ENCODE measurements at regions not wholly inside any gene's neighbourhood (a gene's known extent, or its start where the extent isn't known, plus 50 kb on each side); places are given as distances from the start of the nearest gene placed in this dataset.

DNA sequence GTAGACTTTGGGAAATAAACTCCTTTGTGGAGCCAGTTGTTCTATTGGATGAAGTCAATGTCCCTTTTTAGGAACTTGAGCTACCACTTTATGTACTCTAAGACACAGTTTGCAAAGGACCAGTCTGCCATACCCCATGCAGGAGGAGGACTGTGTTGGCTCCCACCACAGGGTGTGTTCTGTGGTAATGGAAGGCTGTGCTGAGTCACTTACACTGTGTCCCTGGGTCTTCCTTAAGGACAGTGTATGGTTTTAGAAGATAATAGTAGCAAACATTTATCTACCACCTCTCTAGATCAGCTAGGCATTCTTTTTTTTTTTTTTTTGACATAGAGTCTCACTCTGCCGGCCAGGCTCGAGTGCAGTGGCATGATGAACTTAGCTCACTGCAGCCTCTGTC is 184.0 kb upstream of the PGRMC2 start:
- TF ChIP-seq EZH2 (IDR thresholded peaks at IDR 0.05; ENCODE audit: insufficient read depth, poor library complexity, severe bottlenecking), result no peak
- TF ChIP-seq EZH2phosphoT487 (IDR thresholded peaks at IDR 0.05; ENCODE audit: insufficient read depth, low read depth), result no peak
- H3K4me3 ChIP-seq, result no peak overlapping the region
- H3F3A ChIP-seq (ENCODE audit: insufficient read depth), result no peaks in the 10 kb centered on the region; the same call in 1 of the 2 replicates
- no peaks in the 10 kb centered on the region for H4K20me1 ChIP-seq (ENCODE audit: insufficient read depth)
- no peak overlapping the region for H3K4me2 ChIP-seq (ENCODE audit: unreplicated experiment)
- in situ Hi-C loops (cut with MboI), result no loop called here
- H3K27ac ChIP-seq, result no peak overlapping the region
- no peaks in the 10 kb centered on the region for H3K27me3 ChIP-seq (replicated peaks; ENCODE audit: insufficient read depth)
- no peaks in the 10 kb centered on the region for H3K9me2 ChIP-seq (ENCODE audit: insufficient read depth)
- peaks cover 19% of the 10 kb centered on the region for H3K4me1 ChIP-seq (ENCODE audit: insufficient read depth)
- WGBS, 2 experiments (ENCODE audit: low coverage in 1 of 2, low lambda C conversion rate in 2 of 2, missing lambda C conversion rate in 2 of 2), result 90 to 100% methylated on average over 2 of the region's 2 CpGs
- no peak overlapping the region for H3K9ac ChIP-seq
- no peaks in the 10 kb centered on the region for H3K9me3 ChIP-seq (ENCODE audit: low read depth)
- DNase-seq, result peak; percentile 30
- no peaks in the 10 kb centered on the region for H3K36me3 ChIP-seq (ENCODE audit: low read depth)
- H2AFZ ChIP-seq, result no peak overlapping the region
- no peaks in the 10 kb centered on the region for H3K79me2 ChIP-seq (ENCODE audit: insufficient read depth)

DNA sequence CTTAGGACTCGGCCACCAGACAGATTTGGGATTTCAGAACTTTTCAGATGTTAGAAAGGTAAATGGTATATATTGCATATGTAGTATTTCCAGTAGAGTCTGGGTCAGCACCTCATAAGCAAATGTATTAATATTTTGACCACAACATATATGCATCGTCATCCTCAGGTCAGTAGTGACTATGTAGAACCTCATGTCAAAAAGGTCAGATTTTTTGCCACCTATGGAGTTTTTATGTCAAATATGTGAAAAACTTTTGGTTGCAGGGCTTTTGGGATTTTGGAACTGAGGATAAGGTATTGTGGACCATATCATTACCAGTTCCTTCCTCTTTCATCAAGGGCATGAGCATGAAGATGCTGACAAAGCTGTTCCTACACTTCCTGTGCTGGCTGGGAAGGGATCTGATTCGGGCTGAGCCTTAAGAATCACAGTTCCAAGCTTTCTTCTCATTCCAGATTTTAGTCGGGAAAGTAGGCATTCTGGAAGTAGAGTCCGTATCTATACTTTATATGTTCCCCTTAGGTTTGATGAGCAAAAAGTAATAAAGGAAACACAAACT is 183.0 kb upstream of the PGRMC2 start:
- TF ChIP-seq EZH2phosphoT487 (IDR thresholded peaks at IDR 0.05; ENCODE audit: insufficient read depth, low read depth) (no peak), EZH2 (IDR thresholded peaks at IDR 0.05; ENCODE audit: insufficient read depth, poor library complexity, severe bottlenecking) (no peak)
- in situ Hi-C loops (cut with MboI), result no loop called here
- Histone ChIP-seq H3K9me3 (ENCODE audit: low read depth) (no peaks in the 10 kb centered on the region), H3K9me2 (ENCODE audit: insufficient read depth) (no peaks in the 10 kb centered on the region), H2AFZ (no peak overlapping the region), H3K4me3 (no peak overlapping the region), H3K27ac (no peak overlapping the region), H3K4me1 (ENCODE audit: insufficient read depth) (peaks cover 19% of the 10 kb centered on the region), H3K27me3 (replicated peaks; ENCODE audit: insufficient read depth) (no peaks in the 10 kb centered on the region), H3F3A (ENCODE audit: insufficient read depth) (no peaks in the 10 kb centered on the region; the same call in 1 of the 2 replicates), H3K36me3 (ENCODE audit: low read depth) (no peaks in the 10 kb centered on the region), H3K9ac (no peak overlapping the region), H4K20me1 (ENCODE audit: insufficient read depth) (no peaks in the 10 kb centered on the region), H3K4me2 (ENCODE audit: unreplicated experiment) (no peak overlapping the region), H3K79me2 (ENCODE audit: insufficient read depth) (no peaks in the 10 kb centered on the region)
- no peak for DNase-seq
- WGBS, 2 experiments (ENCODE audit: low coverage in 1 of 2, low lambda C conversion rate in 2 of 2, missing lambda C conversion rate in 2 of 2), result 87 to 88% methylated on average over 5 of the region's 5 CpGs

DNA sequence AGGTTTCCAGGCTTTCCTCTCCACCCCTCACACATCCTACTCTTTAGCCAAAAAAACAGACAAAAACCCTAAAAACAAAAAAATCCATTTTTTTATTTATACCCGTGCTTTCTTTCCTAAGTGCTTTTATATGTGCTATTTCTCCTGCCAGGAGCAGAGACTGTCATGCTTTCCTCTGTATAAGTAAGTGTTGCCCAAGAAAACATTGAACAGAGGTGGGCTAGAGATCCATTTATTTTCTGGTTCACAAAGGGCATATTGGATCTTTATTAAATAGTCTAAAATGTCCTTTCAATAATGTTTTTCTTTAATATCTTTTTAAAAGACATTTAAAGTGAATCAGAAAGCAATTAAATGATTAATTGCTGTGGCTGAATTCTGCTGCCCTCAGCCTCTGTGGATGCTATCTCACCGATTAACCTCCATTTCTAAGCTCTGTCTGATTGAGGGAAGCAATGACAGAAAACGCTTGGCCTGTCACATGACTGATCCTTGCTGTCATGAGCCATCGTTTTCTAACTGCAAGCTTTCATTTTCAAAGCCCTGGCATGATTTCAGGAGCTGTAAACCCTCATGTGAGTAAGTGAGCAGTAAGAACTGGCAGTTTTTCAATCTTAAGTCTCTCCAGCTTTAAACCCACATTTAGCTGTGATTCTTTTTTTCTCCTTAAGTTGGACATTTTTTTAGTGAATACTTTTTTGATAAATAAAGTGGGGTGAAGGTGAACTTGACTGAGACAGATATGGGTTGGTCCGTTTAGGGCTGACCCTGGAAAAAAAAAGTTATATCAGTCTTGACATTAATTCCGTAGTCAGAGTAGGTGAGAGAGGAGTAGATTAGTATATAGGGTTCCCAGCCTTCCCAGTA is 180.7 kb upstream of the PGRMC2 start:
- Histone ChIP-seq H3K9me3 (ENCODE audit: low read depth) (no peaks in the 10 kb centered on the region), H3K4me2 (ENCODE audit: unreplicated experiment) (peak overlapping the region; percentile 57), H2AFZ (peak overlapping the region; percentile 74), H3K4me3 (peak overlapping the region; percentile 42), H4K20me1 (ENCODE audit: insufficient read depth) (no peaks in the 10 kb centered on the region), H3K4me1 (ENCODE audit: insufficient read depth) (peaks cover 19% of the 10 kb centered on the region), H3K9me2 (ENCODE audit: insufficient read depth) (no peaks in the 10 kb centered on the region), H3F3A (ENCODE audit: insufficient read depth) (no peaks in the 10 kb centered on the region; the same call in 1 of the 2 replicates), H3K79me2 (ENCODE audit: insufficient read depth) (no peaks in the 10 kb centered on the region), H3K27me3 (replicated peaks; ENCODE audit: insufficient read depth) (no peaks in the 10 kb centered on the region), H3K27ac (peak overlapping the region; percentile 65), H3K9ac (peak overlapping the region; percentile 60), H3K36me3 (ENCODE audit: low read depth) (no peaks in the 10 kb centered on the region)
- DNase-seq, result peak; percentile 98
- 19 to 22% methylated on average over 6 of the region's 6 CpGs for WGBS, 2 experiments (ENCODE audit: low coverage in 1 of 2, low lambda C conversion rate in 2 of 2, missing lambda C conversion rate in 2 of 2)
- in situ Hi-C loops (cut with MboI), result no loop called here
- no peak for TF ChIP-seq EZH2phosphoT487 (IDR thresholded peaks at IDR 0.05; ENCODE audit: insufficient read depth, low read depth)
- no peak for TF ChIP-seq EZH2 (IDR thresholded peaks at IDR 0.05; ENCODE audit: insufficient read depth, poor library complexity, severe bottlenecking)

DNA sequence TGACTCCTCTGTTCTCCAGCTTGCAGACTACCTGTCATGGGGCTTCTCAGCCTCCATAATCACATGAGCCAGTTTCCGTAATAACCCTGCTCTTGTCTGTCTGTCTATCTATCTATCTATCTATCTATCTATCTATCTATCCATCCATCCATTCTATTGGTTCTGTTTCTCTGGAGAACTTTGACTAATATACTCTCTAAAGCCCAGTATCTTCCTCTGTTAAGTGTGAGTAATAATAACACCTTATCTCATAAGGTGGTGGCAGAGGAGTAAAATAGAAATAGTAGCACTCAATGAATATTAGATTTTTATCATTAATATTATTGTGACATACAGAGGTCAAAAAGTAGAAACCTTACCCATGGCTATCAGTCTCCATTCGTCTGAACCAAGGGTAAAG is 177.9 kb upstream of the PGRMC2 start:
- TF ChIP-seq EZH2 (IDR thresholded peaks at IDR 0.05; ENCODE audit: insufficient read depth, poor library complexity, severe bottlenecking) (no peak), EZH2phosphoT487 (IDR thresholded peaks at IDR 0.05; ENCODE audit: insufficient read depth, low read depth) (no peak)
- H3K9me2 ChIP-seq (ENCODE audit: insufficient read depth), result no peaks in the 10 kb centered on the region
- in situ Hi-C loops (cut with MboI), result no loop called here
- H3K36me3 ChIP-seq (ENCODE audit: low read depth), result no peaks in the 10 kb centered on the region
- peaks cover 11% of the 10 kb centered on the region for H3F3A ChIP-seq (ENCODE audit: insufficient read depth)
- no peaks in the 10 kb centered on the region for H3K9me3 ChIP-seq (ENCODE audit: low read depth)
- no peak overlapping the region for H3K4me2 ChIP-seq (ENCODE audit: unreplicated experiment)
- no peaks in the 10 kb centered on the region for H4K20me1 ChIP-seq (ENCODE audit: insufficient read depth)
- no peak overlapping the region for H3K27ac ChIP-seq
- H3K4me1 ChIP-seq (ENCODE audit: insufficient read depth), result peaks cover 28% of the 10 kb centered on the region
- 42 to 49% methylated on average over 2 of the region's 2 CpGs for WGBS, 2 experiments (ENCODE audit: low coverage in 1 of 2, low lambda C conversion rate in 2 of 2, missing lambda C conversion rate in 2 of 2)
- no peak overlapping the region for H2AFZ ChIP-seq
- H3K79me2 ChIP-seq (ENCODE audit: insufficient read depth), result no peaks in the 10 kb centered on the region
- H3K9ac ChIP-seq, result no peak overlapping the region
- H3K27me3 ChIP-seq (replicated peaks; ENCODE audit: insufficient read depth), result no peaks in the 10 kb centered on the region
- DNase-seq, result no peak
- no peak overlapping the region for H3K4me3 ChIP-seq

Measured in GM23248 (cell line).